ENCODE measurements at regions not wholly inside any gene's neighbourhood (a gene's known extent, or its start where the extent isn't known, plus 50 kb on each side); places are given as distances from the start of the nearest gene placed in this dataset.

DNA sequence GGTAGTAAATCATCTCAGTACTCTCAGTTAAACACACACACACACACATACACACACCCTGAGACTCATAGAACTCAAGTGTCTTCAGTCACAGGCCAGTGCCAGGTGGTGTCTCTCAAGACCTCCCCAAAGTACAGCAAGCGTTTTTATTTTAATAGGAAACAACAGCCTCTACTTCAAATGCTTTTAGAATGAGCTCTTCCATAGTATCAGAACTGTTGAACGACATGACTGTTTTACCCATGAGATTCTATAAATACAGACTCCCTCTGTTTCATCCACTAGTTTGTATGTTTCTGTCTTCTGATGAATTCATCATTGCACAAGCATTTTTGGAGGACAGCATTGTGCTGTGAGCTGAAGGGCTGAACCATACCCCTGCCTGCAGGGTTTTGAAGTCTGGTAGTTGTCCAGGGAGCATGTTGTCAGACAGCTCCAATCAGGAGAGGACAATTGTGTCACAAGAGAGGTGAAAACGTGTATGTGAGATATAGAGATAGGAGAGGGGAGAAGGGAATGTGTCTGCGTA is 201.0 kb upstream of the BCL6 start:
- TF ChIP-seq CTCF (IDR thresholded peaks at IDR 0.05), result no peak
- Histone ChIP-seq H3K4me1 (ENCODE audit: control insufficient read depth in 1 of 2, insufficient read depth in 1 of 2, low read depth in 1 of 2, low read length in 1 of 2) (peaks cover 56 to 69% of the 10 kb centered on the region in 2 experiments), H3K27me3 (no peaks in the 10 kb centered on the region), H3K9me3 (no peaks in the 10 kb centered on the region), H3K27ac (peak overlapping the region; percentile 79), H3K36me3 (no peaks in the 10 kb centered on the region), H3K4me3 (ENCODE audit: low read depth in 1 of 2, low read length in 1 of 2) (no peak overlapping the region)

DNA sequence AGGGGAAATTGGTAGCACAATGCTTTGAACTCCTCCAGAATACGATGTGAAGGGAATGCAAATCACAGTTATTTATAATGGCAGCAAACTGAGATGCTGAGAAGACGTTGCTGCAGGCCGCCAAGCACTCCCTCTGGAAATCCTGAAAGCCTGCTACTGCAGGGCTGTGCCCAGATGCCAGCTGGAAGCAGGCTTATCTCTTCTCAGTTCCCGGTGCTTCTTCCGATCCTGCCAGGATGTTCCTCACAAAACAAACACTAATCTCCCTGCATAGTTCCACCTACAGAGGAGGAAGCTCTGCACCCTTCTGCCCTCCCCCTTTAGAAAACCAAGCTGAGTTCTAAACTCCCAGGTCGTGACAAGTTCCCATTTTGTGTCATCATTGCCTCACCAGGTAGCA is 201.7 kb upstream of the BCL6 start:
- TF ChIP-seq CTCF (IDR thresholded peaks at IDR 0.05), result no peak
- Histone ChIP-seq H3K27me3 (no peaks in the 10 kb centered on the region), H3K36me3 (no peaks in the 10 kb centered on the region), H3K27ac (peak overlapping the region; percentile 79), H3K4me3 (ENCODE audit: low read depth in 1 of 2, low read length in 1 of 2) (peak overlapping the region in 1 of 2 experiments; percentile 14), H3K9me3 (no peaks in the 10 kb centered on the region), H3K4me1 (ENCODE audit: control insufficient read depth in 1 of 2, insufficient read depth in 1 of 2, low read depth in 1 of 2, low read length in 1 of 2) (peaks cover 64 to 75% of the 10 kb centered on the region in 2 experiments)

- peak overlapping the region; percentile 79 for H3K27ac ChIP-seq
- TF ChIP-seq CTCF (IDR thresholded peaks at IDR 0.05), result no peak
- H3K4me1 ChIP-seq (ENCODE audit: control insufficient read depth in 1 of 2, insufficient read depth in 1 of 2, low read depth in 1 of 2, low read length in 1 of 2), result peaks cover 75 to 86% of the 10 kb centered on the region in 2 experiments
Measured at GRCh38 chr3:187947927-187948682, 202.8 kb upstream of the BCL6 start.

GRCh38 chr3:187949093-187949820 is 204.0 kb upstream of the BCL6 start:
- H3K27ac ChIP-seq, result peak overlapping the region; percentile 30
- no peak overlapping the region for H3K4me3 ChIP-seq (ENCODE audit: low read depth in 1 of 2, low read length in 1 of 2)
- no peaks in the 10 kb centered on the region for H3K9me3 ChIP-seq
- TF ChIP-seq CTCF (IDR thresholded peaks at IDR 0.05), result no peak
- H3K4me1 ChIP-seq (ENCODE audit: control insufficient read depth in 1 of 2, insufficient read depth in 1 of 2, low read depth in 1 of 2, low read length in 1 of 2), result peaks cover 84 to 94% of the 10 kb centered on the region in 2 experiments
- no peaks in the 10 kb centered on the region for H3K36me3 ChIP-seq
- no peaks in the 10 kb centered on the region for H3K27me3 ChIP-seq

More at GRCh38 chr3:187947927-187948682, 202.8 kb upstream of the BCL6 start:
- H3K36me3 ChIP-seq, result no peaks in the 10 kb centered on the region
- no peaks in the 10 kb centered on the region for H3K27me3 ChIP-seq
- H3K9me3 ChIP-seq, result no peaks in the 10 kb centered on the region
- H3K4me3 ChIP-seq (ENCODE audit: low read depth in 1 of 2, low read length in 1 of 2), result no peak overlapping the region

- Histone ChIP-seq H3K9me3 (no peaks in the 10 kb centered on the region), H3K36me3 (no peaks in the 10 kb centered on the region), H3K27ac (peak overlapping the region; percentile 91), H3K27me3 (no peaks in the 10 kb centered on the region), H3K4me1 (ENCODE audit: control insufficient read depth in 1 of 2, insufficient read depth in 1 of 2, low read depth in 1 of 2, low read length in 1 of 2) (peaks cover 84 to 94% of the 10 kb centered on the region in 2 experiments), H3K4me3 (ENCODE audit: low read depth in 1 of 2, low read length in 1 of 2) (no peak overlapping the region)
- TF ChIP-seq CTCF (IDR thresholded peaks at IDR 0.05), result no peak
Measured at GRCh38 chr3:187950671-187951070, 203.3 kb upstream of the LPP start.

All from neutrophil (primary cell).